Lower leg skin (tissue), 3 donors: ENCODE measurements at regions not wholly inside any gene's neighbourhood (a gene's known extent, or its start where the extent isn't known, plus 50 kb on each side); places are given as distances from the start of the nearest gene placed in this dataset.

Source experiments
- CTCF ChIP-seq, 3 donors: fragments of 450-650 bp; IDR thresholded peaks; one replicate each; pipeline ENCODE4 v1.5.1; 2016; ENCODE audit warnings: antibody characterized with exemption in 3 of 3, mild to moderate bottlenecking in 3 of 3, moderate library complexity in 2 of 3
- POLR2A ChIP-seq, 2 donors: fragments of 450-650 bp; IDR thresholded peaks; one replicate each; pipeline ENCODE4 v1.6.1; 2016 to 2017; ENCODE audit warnings: antibody characterized with exemption in 2 of 2, mild to moderate bottlenecking in 1 of 2, moderate library complexity in 1 of 2

DNA sequence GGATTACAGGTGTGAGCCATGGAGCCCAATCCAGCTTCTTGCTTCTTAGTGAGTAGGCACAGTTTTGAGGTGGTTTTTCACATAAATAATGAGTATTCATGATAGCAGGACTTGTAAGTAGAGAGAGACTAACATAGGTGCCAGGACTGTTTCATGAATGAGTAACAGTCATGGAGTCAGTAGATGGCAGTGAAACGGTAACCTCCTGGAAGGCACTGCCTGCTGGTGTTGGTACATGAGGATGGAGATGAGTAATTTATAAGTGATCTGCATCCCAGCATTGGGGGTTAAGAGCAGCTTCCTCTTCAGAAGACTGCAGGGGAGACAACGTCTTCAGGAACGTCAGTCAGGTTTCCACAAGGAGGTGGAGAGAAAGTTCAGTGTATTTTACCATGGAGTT, 143.8 kb downstream of the HAUS1 start:
- TF ChIP-seq CTCF (IDR thresholded peaks at IDR 0.05) (no peak), POLR2A (IDR thresholded peaks at IDR 0.05) (no peak)
